SK-N-MC (cell line): ENCODE measurements at regions not wholly inside any gene's neighbourhood (a gene's known extent, or its start where the extent isn't known, plus 50 kb on each side); places are given as distances from the start of the nearest gene placed in this dataset.

ENCODE experiments used
- EZH2 ChIP-seq: fragments of 200-600 bp; sonication (generic); IDR thresholded peaks from one replicate; pipeline ENCODE4 v1.6.1; 2017; ENCODE audit warnings: antibody characterized with exemption
- FOXP2 ChIP-seq: optimal IDR thresholded peaks from 2 replicates; pipeline ENCODE3; 2011; ENCODE audit warnings: mild to moderate bottlenecking, moderate library complexity; ENCODE audit not compliant: insufficient read depth; ENCODE audit errors: extremely low read length, control extremely low read depth
- POLR2AphosphoS5 ChIP-seq: IDR thresholded peaks from 2 replicates; pipeline ENCODE4 v1.6.1; 2012; ENCODE audit warnings: mild to moderate bottlenecking, low read depth, low read length, borderline replicate concordance

DNA sequence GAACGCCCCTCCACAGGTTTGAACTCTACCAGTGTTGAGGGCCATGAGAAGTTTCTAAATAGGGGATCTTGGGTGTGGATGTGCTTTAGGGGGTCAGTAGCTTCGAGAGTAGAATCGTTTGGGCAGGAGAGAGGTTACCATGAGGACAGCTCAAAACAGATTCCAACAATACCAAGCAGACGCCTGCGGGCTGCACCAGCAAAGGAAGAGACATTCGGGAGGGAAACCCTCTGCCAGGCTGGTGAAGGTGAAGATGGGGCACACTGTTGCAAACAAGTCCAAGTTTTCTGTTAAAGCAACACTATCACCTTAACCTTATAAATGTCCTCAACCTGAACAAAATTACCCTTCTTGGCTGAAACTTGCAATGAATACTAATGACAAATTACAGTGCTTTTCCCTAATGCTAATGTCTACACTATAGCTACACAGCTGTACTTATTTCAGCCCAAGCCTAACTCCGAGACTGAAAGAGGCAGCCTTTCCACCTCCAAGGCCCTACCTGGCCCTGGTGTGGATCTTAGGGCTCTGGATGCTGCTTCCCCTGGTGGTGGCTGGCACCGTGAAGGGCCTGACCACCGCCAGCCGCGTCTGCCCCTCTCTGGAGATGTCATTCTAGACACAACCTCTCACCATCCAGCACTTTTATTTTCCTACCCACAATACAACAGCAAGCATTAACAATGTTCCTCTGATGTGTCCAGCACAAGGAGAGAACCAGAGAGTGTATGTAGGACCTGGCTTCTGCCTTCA is 80.1 kb downstream of the DLL1 start:
- TF ChIP-seq POLR2AphosphoS5 (no peak), EZH2 (no peak), FOXP2 (no peak)
